IMR-90 (cell line): ENCODE measurements at regions not wholly inside any gene's neighbourhood (a gene's known extent, or its start where the extent isn't known, plus 50 kb on each side); places are given as distances from the start of the nearest gene placed in this dataset.
A peak's percentile ranks its signal among the peaks of the same experiment; 100 is the strongest.

ENCODE experiments used
- ATAC-seq: fragments of 200-7000 bp; cut with Tn5 transposase; 2 replicates; pipeline ENCODE4 v1.9.1; 2020; ENCODE audit warnings: low read depth, mild to moderate bottlenecking, moderate library complexity
- BruUV-seq: library from RNA; stranded (reverse); fragments of 400-500 nt; replicated peaks from 2 replicates; lab custom pipeline; 2021; lab: Mats Ljungman, UMichigan
- CTCF ChIA-PET: fragments of 300-600 bp; formaldehyde crosslinking; extraction: SDS; loops from one replicate; lab custom pipeline; 2021; ENCODE audit warnings: antibody characterized with exemption; lab: Yijun Ruan, JAX
- POLR2A ChIA-PET: fragments of 300-600 bp; sonication (Branson Sonifier 250); formaldehyde crosslinking; loops from one replicate; lab custom pipeline; 2022; ENCODE audit warnings: antibody characterized with exemption; ENCODE audit not compliant: unreplicated experiment; lab: Charles Lee
- DNase-seq: peaks from one replicate; pipeline ENCODE4 v3.0.0; 2013
- H2AFZ ChIP-seq: replicated peaks from 2 replicates; pipeline ENCODE3; 2013; ENCODE audit warnings: low read length, mild to moderate bottlenecking; ENCODE audit not compliant: poor library complexity
- H2AK5ac ChIP-seq: 2 replicates; pipeline ENCODE4 v1.6.1; 2013; ENCODE audit warnings: low read depth, low read length, inconsistent platforms
- H2AK9ac ChIP-seq: replicated peaks from 2 replicates; pipeline ENCODE3; 2013; ENCODE audit warnings: mild to moderate bottlenecking, low read depth, low read length, moderate library complexity; ENCODE audit not compliant: poor library complexity
- H2BK120ac ChIP-seq: 2 replicates; pipeline ENCODE4 v1.6.1; 2013; ENCODE audit warnings: low read depth, low read length, inconsistent platforms
- H2BK15ac ChIP-seq: 3 replicates; pipeline ENCODE4 v1.6.1; 2013; ENCODE audit warnings: low read depth, low read length, inconsistent platforms
- H2BK20ac ChIP-seq: 2 replicates; pipeline ENCODE4 v1.6.1; 2013; ENCODE audit warnings: low read depth, mild to moderate bottlenecking, inconsistent platforms, low read length, moderate library complexity
- H2BK5ac ChIP-seq: 2 replicates; pipeline ENCODE4 v1.6.1; 2013; ENCODE audit warnings: mild to moderate bottlenecking, low read depth, low read length, inconsistent platforms; ENCODE audit not compliant: poor library complexity, severe bottlenecking
- H3K14ac ChIP-seq: replicated peaks from 2 replicates; pipeline ENCODE4 v1.6.1; 2013; ENCODE audit warnings: low read depth, low read length, inconsistent platforms
- H3K18ac ChIP-seq: 2 replicates; pipeline ENCODE4 v1.6.1; 2013; ENCODE audit warnings: low read depth, low read length, control low read depth
- H3K23ac ChIP-seq: 2 replicates; pipeline ENCODE4 v1.6.1; 2013; ENCODE audit warnings: low read depth, low read length, inconsistent platforms
- H3K27ac ChIP-seq: 2 replicates; pipeline ENCODE4 v1.5.1; 2013; ENCODE audit warnings: mild to moderate bottlenecking, control low read depth, low read length; ENCODE audit not compliant: insufficient read depth
- H3K27me3 ChIP-seq: 2 replicates; pipeline ENCODE4 v1.6.1; 2013; ENCODE audit warnings: low read length; ENCODE audit not compliant: control insufficient read depth, insufficient read depth
- H3K36me3 ChIP-seq: 2 replicates; pipeline ENCODE4 v1.6.1; 2013; ENCODE audit warnings: low read length, mixed read lengths; ENCODE audit not compliant: control insufficient read depth, insufficient read depth
- H3K4ac ChIP-seq: 2 replicates; pipeline ENCODE4 v1.6.1; 2013; ENCODE audit warnings: low read depth, low read length, inconsistent platforms
- H3K4me1 ChIP-seq: 2 replicates; pipeline ENCODE4 v1.6.1; 2013; ENCODE audit warnings: low read length, mixed read lengths; ENCODE audit not compliant: control insufficient read depth, insufficient read depth
- H3K4me2 ChIP-seq: 2 replicates; pipeline ENCODE4 v1.6.1; 2013; ENCODE audit warnings: low read depth, mild to moderate bottlenecking, control low read depth, low read length, moderate library complexity
- H3K4me3 ChIP-seq: 2 replicates; pipeline ENCODE4 v1.5.1; 2013; ENCODE audit warnings: low read depth, mild to moderate bottlenecking, control low read depth, low read length, moderate library complexity; ENCODE audit not compliant: insufficient read depth
- H3K56ac ChIP-seq: 2 replicates; pipeline ENCODE4 v1.6.1; 2013; ENCODE audit warnings: low read length, inconsistent platforms; ENCODE audit not compliant: insufficient read depth; ENCODE audit errors: extremely low read depth
- H3K79me1 ChIP-seq, 2 experiments: 2 replicates each; pipeline ENCODE4 v1.6.1; 2013; ENCODE audit warnings: low read length in 2 of 2, inconsistent platforms in 1 of 2, low read depth in 1 of 2
- H3K9ac ChIP-seq: 2 replicates; pipeline ENCODE4 v1.6.1; 2013; ENCODE audit warnings: low read depth, low read length, control low read depth
- H3K9me1 ChIP-seq: 2 replicates; pipeline ENCODE4 v1.6.1; 2013; ENCODE audit warnings: low read length, inconsistent platforms; ENCODE audit not compliant: insufficient read depth
- H3K9me3 ChIP-seq: 2 replicates; pipeline ENCODE4 v1.6.1; 2013; ENCODE audit warnings: low read length; ENCODE audit not compliant: control insufficient read depth, insufficient read depth
- H4K20me1 ChIP-seq: 2 replicates; pipeline ENCODE4 v1.6.1; 2013; ENCODE audit warnings: low read length, inconsistent platforms; ENCODE audit not compliant: insufficient read depth
- H4K5ac ChIP-seq: 2 replicates; pipeline ENCODE4 v1.6.1; 2013; ENCODE audit warnings: mild to moderate bottlenecking, low read depth, low read length, control low read depth
- H4K8ac ChIP-seq, 2 experiments: 2 replicates each; pipeline ENCODE4 v1.6.1; 2013; ENCODE audit warnings: low read depth in 2 of 2, low read length in 2 of 2, control low read depth in 1 of 2, inconsistent platforms in 1 of 2
- H4K91ac ChIP-seq: 2 replicates; pipeline ENCODE4 v1.6.1; 2013; ENCODE audit warnings: low read depth, low read length, inconsistent platforms; ENCODE audit not compliant: insufficient read depth
- NFE2L2 ChIP-seq: fragments of 150-350 bp; IDR thresholded peaks from 2 replicates; pipeline ENCODE4 v1.6.1; 2016; ENCODE audit warnings: low read depth, mild to moderate bottlenecking, low read length
- RCOR1 ChIP-seq: IDR thresholded peaks from 2 replicates; pipeline ENCODE4 v1.6.1; 2012; ENCODE audit warnings: mild to moderate bottlenecking, low read length, improper control_type of control experiment; ENCODE audit not compliant: insufficient replicate concordance
- USF2 ChIP-seq: fragments of 150-350 bp; IDR thresholded peaks from 2 replicates; pipeline ENCODE4 v1.6.1; 2017; ENCODE audit warnings: mild to moderate bottlenecking, antibody characterized with exemption, low read length, low read depth
- whole genome bisulfite sequencing, 2 experiments: methylation state at CpG; one replicate each; pipeline versions ENCODE4 v1.1.5 to v1.1.7; 2013; ENCODE audit warnings: missing lambda C conversion rate in 2 of 2; ENCODE audit not compliant: insufficient read length in 1 of 2; ENCODE audit errors: extremely low coverage in 2 of 2; 5-methylcytosine and 5-hydroxymethylcytosine counted together
- dilution Hi-C: fragments of 300-500 bp; cut with HindIII; formaldehyde crosslinking; loops from one replicate; pipeline ENCODE4 v1.14.3; 2018; ENCODE audit warnings: low sequenced_read_pairs; ENCODE audit not compliant: unreplicated experiment
- in situ Hi-C: fragments of 300-500 bp; cut with MboI; formaldehyde crosslinking; loops from 3 replicates; pipeline ENCODE4 v1.14.3; 2019; ENCODE audit warnings: low sequenced_read_pairs, inconsistent platforms, mixed read lengths
- intact Hi-C: fragments of 100-400 bp; cut with micrococcal nuclease; formaldehyde crosslinking; loops from 2 replicates; pipeline ENCODE4 v1.10.0; 2022

- H2AK9ac ChIP-seq: no peak overlapping the region
- peaks cover 13% of the 10 kb centered on the region for H3K9me3 ChIP-seq
- no peaks in the 10 kb centered on the region for H3K79me1 ChIP-seq
- POLR2A ChIA-PET: no interaction called here
- no peaks in the 10 kb centered on the region for H4K20me1 ChIP-seq
- H3K4me2 ChIP-seq: no peak overlapping the region
- H4K8ac ChIP-seq: no peak overlapping the region
- DNase-seq (no peak), ATAC-seq (no peak)
- no peak overlapping the region for H3K9ac ChIP-seq
- no peak overlapping the region; the same call in 1 of the 2 replicates for H2BK120ac ChIP-seq
- dilution Hi-C loops: no loop called here
- H3K4me1 ChIP-seq: no peaks in the 10 kb centered on the region; the same call in 1 of the 2 replicates
- no peak overlapping the region for H3K23ac ChIP-seq
- H3K27me3 ChIP-seq: no peaks in the 10 kb centered on the region
- no peak for TF ChIP-seq NFE2L2
- no peak for TF ChIP-seq RCOR1
- no peak for TF ChIP-seq USF2
- peak overlapping the region; percentile 29 for H2BK5ac ChIP-seq
- no CpG with 5 or more reads among the region's 2 CpGs for WGBS, 2 experiments
- H3K14ac ChIP-seq: no peak overlapping the region
- no peak overlapping the region for H3K4me3 ChIP-seq
- no peak overlapping the region; the same call in 2 of the 3 replicates for H2BK15ac ChIP-seq
- CTCF ChIA-PET: no interaction called here
- H3K18ac ChIP-seq: peak overlapping the region; percentile 69; the same call in 1 of the 2 replicates
- no peak overlapping the region for H3K4ac ChIP-seq
- H3K9me1 ChIP-seq: no peaks in the 10 kb centered on the region
- H4K5ac ChIP-seq: peak overlapping the region; percentile 23; the same call in 1 of the 2 replicates
- no peak overlapping the region for H2AK5ac ChIP-seq
- in situ Hi-C loops: no loop called here
- H2AFZ ChIP-seq: no peak overlapping the region
- no TSS peak for BruUV-seq
- H4K91ac ChIP-seq: no peak overlapping the region
- no peak overlapping the region for H3K56ac ChIP-seq
- no peak overlapping the region for H2BK20ac ChIP-seq
- H3K27ac ChIP-seq: no peak overlapping the region
- intact Hi-C loops: no loop called here
- H3K36me3 ChIP-seq: no peaks in the 10 kb centered on the region
Observed at GRCh38 chr12:25708661-25709060, 155.6 kb upstream of the LMNTD1 start.
